Activated naive CD8-positive, alpha-beta T cell (primary cell): ENCODE measurements at regions not wholly inside any gene's neighbourhood (a gene's known extent, or its start where the extent isn't known, plus 50 kb on each side); places are given as distances from the start of the nearest gene placed in this dataset.

Experiments used
- H3K27ac Mint-ChIP-seq: one replicate; pipeline ENCODE4 v1.8.0; 2021; ENCODE audit warnings: mixed read lengths
- H3K27me3 Mint-ChIP-seq: one replicate; pipeline ENCODE4 v1.8.0; 2021; ENCODE audit warnings: mixed read lengths
- H3K36me3 Mint-ChIP-seq: one replicate; pipeline ENCODE4 v1.8.0; 2021; ENCODE audit warnings: mixed read lengths
- H3K4me1 Mint-ChIP-seq: one replicate; pipeline ENCODE4 v1.8.0; 2021; ENCODE audit warnings: low read depth, mixed read lengths
- H3K4me3 Mint-ChIP-seq: one replicate; pipeline ENCODE4 v1.8.0; 2021; ENCODE audit warnings: mild to moderate bottlenecking, mixed read lengths
- H3K9me3 Mint-ChIP-seq: one replicate; pipeline ENCODE4 v1.8.0; 2021; ENCODE audit warnings: low read depth, mixed read lengths

DNA sequence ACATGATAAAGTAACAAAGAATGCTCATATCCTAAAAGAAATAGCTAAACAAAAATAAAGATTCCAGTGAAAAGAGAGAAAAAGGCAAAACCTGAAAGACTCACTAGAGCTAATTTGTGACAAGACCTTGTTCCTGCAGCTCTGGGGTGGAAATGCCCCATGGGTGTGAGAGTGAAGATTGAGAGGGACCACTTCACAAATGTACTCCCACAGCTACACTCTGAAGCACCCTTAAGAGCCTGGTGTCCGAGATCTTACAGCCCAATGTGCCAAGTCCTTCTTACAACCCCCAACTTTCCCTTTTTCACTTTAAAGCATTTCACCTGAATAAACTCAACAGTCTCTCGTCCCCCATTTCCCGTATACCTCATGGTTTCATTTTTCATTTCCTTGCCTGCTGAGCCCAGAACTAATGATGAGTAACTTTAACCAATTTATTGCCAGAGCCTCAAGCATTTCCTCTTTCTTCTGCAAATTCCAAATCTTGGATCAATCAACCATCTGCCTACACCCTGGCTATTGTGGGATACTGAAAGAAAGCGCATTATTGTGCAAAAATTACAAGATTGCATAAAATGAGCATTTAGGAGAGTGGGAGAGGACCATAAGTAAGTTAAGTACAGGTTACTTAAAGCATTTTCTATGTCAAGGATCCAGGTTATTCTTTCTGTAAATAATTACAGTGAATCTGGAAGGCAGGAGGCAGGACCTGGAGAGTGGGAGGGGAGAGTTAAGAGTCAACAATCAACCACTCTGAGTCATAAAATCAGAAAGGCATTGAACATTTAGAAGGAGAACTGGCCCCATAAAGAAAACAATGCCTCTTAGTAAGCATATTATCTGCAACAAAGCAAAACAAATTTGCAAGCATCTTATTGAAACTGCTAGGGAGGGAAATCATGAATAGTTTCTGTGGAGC lies 804.4 kb upstream of the CELF4 start:
- no peaks in the 10 kb centered on the region for H3K27me3 Mint-ChIP-seq
- H3K4me1 Mint-ChIP-seq, result peaks cover 6% of the 10 kb centered on the region
- no peaks in the 10 kb centered on the region for H3K9me3 Mint-ChIP-seq
- no peaks in the 10 kb centered on the region for H3K36me3 Mint-ChIP-seq
- H3K27ac Mint-ChIP-seq, result no peak overlapping the region
- H3K4me3 Mint-ChIP-seq, result no peak overlapping the region

DNA sequence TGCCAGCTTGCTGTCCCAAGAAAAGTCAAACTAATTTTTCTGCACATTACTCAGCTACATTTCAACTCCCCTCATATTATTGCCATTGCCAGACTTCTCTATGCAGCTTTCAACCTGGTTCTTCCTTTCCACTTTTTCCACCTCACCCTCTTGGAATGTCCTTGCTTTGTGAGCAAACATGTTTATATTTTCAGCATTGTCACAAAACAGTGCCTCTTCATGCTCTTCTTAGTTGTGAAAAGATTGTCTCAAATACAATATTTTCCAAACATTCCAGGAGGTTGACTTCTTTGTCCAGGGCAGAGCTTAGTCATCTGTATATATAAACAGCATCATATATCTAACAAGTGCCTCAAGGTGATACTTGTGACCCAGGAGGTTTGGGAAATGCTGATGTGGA lies 803.3 kb upstream of the CELF4 start:
- Mint-ChIP-seq H3K4me1 (peaks cover 6% of the 10 kb centered on the region), H3K4me3 (no peak overlapping the region), H3K27me3 (no peaks in the 10 kb centered on the region), H3K9me3 (no peaks in the 10 kb centered on the region), H3K36me3 (no peaks in the 10 kb centered on the region), H3K27ac (no peak overlapping the region)

DNA sequence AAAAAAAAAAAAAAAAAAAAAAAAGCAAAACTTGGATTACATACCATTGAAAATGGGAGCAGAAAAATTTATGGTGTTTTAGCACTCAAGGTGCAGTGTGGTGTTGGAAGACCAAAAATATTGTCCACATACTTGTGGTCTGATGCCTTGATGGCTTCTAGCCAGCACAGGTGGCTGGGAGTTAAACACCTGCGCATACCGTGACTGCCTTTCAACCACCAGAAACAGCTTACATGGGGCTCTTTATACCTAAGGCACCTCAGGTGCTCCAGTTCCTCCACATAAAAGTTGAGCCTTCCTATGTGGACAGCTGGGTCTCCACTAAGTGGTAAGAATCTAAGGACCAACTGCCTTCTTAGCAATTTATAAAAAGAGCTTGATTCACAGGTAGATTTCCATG lies 802.6 kb upstream of the CELF4 start:
- H3K27ac Mint-ChIP-seq, result no peak overlapping the region
- no peaks in the 10 kb centered on the region for H3K27me3 Mint-ChIP-seq
- H3K9me3 Mint-ChIP-seq, result no peaks in the 10 kb centered on the region
- no peaks in the 10 kb centered on the region for H3K36me3 Mint-ChIP-seq
- peaks cover 6% of the 10 kb centered on the region for H3K4me1 Mint-ChIP-seq
- no peak overlapping the region for H3K4me3 Mint-ChIP-seq

DNA sequence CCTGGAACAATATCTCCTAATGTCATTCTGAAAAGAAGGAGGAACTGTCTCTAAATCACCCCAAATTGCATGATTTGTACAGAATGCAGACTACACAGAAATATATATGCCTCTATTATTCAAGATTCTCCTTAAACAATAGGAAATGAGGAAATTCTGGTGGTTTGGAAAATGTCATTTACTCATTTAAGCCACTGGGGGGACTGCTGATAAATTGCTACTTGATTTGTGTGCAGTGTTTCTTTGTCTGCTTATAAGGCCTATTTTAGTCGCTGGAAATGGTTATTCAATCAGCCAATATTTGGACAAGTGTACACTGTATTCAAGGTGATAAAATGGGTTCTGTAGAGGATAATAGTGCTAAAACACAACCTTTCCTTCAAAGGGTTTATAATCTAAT lies 801.9 kb upstream of the CELF4 start:
- Mint-ChIP-seq H3K9me3 (no peaks in the 10 kb centered on the region), H3K27ac (no peak overlapping the region), H3K4me3 (no peak overlapping the region), H3K36me3 (no peaks in the 10 kb centered on the region), H3K27me3 (no peaks in the 10 kb centered on the region), H3K4me1 (peaks cover 6% of the 10 kb centered on the region)

DNA sequence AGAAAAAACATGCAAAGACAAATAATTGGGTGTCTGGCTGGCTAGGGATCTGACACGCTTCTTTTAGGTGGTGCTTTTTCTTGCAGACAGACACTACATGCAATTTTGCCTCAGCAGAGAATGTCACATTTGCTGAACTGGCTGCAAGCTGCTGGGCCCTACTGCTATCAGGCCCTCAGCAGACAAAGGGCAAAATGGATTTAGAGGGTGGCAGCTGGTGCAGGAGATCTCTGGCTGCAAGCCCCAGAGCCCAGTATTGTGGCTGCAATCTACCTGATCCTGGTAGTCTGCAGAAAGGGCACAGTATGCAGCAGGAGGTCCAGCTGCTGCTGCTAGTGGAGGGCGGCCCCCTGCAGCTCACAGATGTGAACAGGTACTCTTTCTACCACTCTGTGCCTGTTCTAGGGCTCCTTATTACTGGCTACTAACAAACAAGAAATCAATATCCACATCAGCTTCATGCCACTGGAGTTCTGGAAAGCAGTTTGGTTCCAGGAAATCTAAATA lies 796.7 kb upstream of the CELF4 start:
- no peaks in the 10 kb centered on the region for H3K4me1 Mint-ChIP-seq
- no peaks in the 10 kb centered on the region for H3K36me3 Mint-ChIP-seq
- H3K4me3 Mint-ChIP-seq, result no peak overlapping the region
- peaks cover 4% of the 10 kb centered on the region for H3K9me3 Mint-ChIP-seq
- H3K27me3 Mint-ChIP-seq, result no peaks in the 10 kb centered on the region
- no peak overlapping the region for H3K27ac Mint-ChIP-seq

DNA sequence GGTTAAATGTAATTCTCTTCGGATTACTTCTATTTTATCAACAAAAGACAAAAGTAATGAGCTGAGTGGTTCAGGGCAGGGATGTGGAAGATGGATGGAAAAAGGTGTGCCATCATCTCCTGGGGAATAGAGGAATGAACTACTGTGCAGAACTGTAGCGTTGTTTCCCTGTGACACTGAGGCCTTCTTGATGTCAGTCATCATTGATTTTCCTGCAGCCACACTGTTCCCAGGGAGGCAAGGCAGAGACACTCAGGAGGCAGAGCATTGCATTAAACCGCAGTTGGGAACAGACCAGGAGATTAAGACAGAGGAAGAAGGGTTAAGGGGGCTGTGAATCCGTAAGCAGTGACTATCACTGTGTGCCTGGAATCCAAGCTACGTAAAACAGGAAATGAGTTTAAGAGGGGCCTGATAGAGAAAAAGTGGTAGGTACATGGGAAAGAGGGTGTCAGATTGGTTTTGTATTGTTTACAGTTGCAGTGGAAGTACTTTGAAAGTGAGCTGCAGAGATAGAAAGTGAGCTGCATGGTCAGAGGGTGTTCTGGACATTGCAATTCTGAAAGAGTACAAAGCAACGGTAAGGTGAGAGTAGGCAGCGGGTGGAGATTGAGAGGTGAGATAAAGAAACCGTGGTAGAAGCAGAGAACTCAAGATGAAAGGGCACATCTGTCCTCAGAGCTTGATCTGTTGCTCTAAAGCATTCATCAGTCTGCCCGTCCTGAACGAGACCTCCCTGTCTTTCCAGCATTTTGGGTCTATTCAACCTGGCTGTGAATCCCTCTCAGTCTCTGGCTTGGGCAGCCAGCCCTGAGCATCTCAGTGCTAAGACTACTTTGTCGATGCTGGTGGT lies 793.4 kb upstream of the CELF4 start:
- H3K27ac Mint-ChIP-seq, result no peak overlapping the region
- H3K4me1 Mint-ChIP-seq, result no peaks in the 10 kb centered on the region

DNA sequence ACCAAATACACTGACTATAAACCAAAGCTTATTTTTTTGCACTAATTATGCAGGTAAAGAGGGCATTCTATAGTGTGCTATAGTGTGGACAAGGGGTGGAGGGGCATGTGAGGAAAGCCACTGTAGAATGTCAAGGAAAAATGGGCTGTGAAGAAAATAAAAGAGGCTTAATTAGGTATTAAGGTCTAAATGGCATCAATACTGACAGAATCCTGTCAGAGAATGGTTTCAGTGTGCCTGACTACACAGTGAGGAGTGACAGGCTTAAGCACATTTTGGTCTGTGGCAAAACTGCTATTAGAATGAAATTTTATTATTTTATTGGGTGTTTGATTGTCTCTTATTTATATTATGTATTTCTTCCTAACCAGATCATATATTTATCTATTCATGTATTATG lies 787.6 kb upstream of the CELF4 start:
- Mint-ChIP-seq H3K27ac (no peak overlapping the region), H3K4me3 (no peak overlapping the region), H3K4me1 (no peaks in the 10 kb centered on the region), H3K9me3 (peaks cover under 1% of the 10 kb centered on the region), H3K36me3 (no peaks in the 10 kb centered on the region), H3K27me3 (no peaks in the 10 kb centered on the region)

More for the DNA sequence above, 793.4 kb upstream of the CELF4 start:
- no peaks in the 10 kb centered on the region for H3K27me3 Mint-ChIP-seq
- H3K4me3 Mint-ChIP-seq, result no peak overlapping the region
- H3K9me3 Mint-ChIP-seq, result peaks cover 4% of the 10 kb centered on the region
- no peaks in the 10 kb centered on the region for H3K36me3 Mint-ChIP-seq

DNA sequence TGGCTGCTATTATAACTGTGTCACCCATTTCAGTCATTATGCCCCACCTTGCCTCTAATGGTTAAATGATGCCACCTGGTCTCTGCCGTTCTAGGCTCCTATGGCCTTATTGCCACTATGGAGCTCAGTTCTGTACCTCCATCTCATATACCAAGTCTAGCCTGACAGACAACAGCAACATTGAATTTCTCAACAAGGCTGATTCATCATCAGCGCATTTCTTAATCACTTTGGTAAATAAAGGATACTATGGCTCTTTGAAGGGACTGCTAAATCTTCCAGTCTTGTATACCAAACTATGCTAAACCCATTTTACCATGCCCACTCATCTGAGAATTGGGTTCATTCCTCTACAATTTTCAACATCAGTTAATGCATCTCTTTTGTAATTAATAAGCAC lies 784.5 kb upstream of the CELF4 start:
- H3K9me3 Mint-ChIP-seq, result peaks cover 3% of the 10 kb centered on the region
- no peak overlapping the region for H3K27ac Mint-ChIP-seq
- no peaks in the 10 kb centered on the region for H3K27me3 Mint-ChIP-seq
- no peaks in the 10 kb centered on the region for H3K4me1 Mint-ChIP-seq
- H3K4me3 Mint-ChIP-seq, result no peak overlapping the region
- H3K36me3 Mint-ChIP-seq, result no peaks in the 10 kb centered on the region

DNA sequence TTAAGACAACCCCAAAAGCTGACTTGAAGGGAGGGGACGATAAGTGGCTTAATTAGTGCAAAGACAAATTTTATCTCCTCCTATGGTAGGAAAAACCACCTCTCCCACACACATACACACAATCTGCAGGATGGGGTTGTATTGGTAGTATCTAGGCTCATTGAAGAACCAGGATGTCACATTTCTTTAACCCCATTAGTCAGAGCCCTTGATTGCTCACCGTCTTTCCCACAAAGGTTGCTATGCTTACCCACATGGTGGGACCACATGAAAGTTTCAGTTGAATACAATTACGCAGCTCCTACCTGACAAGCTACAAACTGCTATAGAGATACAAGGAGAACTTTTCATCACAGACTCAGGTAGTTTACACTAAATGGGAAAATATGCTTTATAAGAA lies 765.0 kb upstream of the CELF4 start:
- Mint-ChIP-seq H3K9me3 (peaks cover 12% of the 10 kb centered on the region), H3K27ac (no peak overlapping the region), H3K27me3 (no peaks in the 10 kb centered on the region), H3K4me3 (no peak overlapping the region), H3K4me1 (no peaks in the 10 kb centered on the region), H3K36me3 (no peaks in the 10 kb centered on the region)

DNA sequence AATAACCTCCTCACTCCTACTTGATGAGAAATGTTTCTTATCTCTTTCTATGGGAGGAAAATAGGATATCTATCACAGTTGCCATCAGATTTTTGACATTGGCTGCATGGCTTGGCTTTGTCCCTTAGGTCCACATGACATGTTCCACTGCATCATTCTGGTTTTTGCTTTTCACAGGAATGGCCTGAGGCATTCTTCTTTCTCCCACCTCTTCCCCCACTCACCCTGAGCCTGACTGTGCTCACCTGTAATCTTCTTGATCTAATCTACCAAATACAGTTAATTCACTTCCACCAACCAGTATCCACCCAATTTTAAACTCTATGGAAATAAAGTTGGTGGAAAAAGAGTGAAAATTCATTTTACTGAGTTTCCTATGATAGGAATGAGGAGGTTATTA lies 763.5 kb upstream of the CELF4 start:
- H3K4me1 Mint-ChIP-seq, result no peaks in the 10 kb centered on the region
- no peaks in the 10 kb centered on the region for H3K36me3 Mint-ChIP-seq
- H3K4me3 Mint-ChIP-seq, result no peak overlapping the region
- no peak overlapping the region for H3K27ac Mint-ChIP-seq
- H3K9me3 Mint-ChIP-seq, result peaks cover 12% of the 10 kb centered on the region
- no peaks in the 10 kb centered on the region for H3K27me3 Mint-ChIP-seq

DNA sequence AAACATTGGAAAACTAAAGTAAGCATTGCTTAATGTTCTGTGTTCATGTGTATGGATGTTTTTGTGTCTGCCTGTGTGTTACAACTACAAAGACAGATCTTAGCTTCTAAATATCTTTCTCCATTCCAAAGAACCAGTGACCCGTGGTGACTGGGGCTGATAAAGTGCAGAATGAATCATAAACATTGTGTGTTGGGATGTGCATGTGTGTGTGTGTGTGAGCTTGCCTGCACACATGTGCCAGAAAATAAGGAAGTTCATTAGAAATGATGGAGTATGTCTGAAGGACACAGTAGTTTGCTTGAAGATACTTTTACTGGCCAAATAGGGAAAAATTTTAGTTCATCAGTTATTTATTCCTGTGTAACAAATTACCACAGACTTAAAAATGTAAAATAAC lies 756.6 kb upstream of the CELF4 start:
- H3K27ac Mint-ChIP-seq, result no peak overlapping the region
- H3K27me3 Mint-ChIP-seq, result no peaks in the 10 kb centered on the region
- H3K4me1 Mint-ChIP-seq, result no peaks in the 10 kb centered on the region
- no peaks in the 10 kb centered on the region for H3K36me3 Mint-ChIP-seq
- H3K4me3 Mint-ChIP-seq, result no peak overlapping the region
- H3K9me3 Mint-ChIP-seq, result no peaks in the 10 kb centered on the region

DNA sequence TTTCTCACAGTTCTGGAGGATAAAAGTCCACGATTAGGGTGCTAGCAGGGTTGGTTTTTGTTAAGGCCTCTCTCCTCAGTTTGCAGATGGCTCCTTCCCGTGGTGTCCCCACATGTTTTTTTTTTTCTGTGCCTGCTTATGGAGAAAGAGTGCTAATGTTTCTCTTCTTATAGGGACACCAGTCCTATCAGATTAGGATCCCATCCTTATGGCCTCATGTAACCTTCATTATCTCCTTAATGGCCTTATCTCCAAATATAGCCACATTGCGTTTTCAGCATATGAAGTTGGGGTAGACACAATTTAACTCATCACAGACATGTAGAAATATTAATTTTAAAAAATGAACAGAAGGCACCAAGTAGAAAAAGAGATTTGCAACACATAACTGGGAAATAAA lies 755.7 kb upstream of the CELF4 start:
- Mint-ChIP-seq H3K4me3 (no peak overlapping the region), H3K9me3 (no peaks in the 10 kb centered on the region), H3K27me3 (no peaks in the 10 kb centered on the region), H3K27ac (no peak overlapping the region), H3K4me1 (no peaks in the 10 kb centered on the region), H3K36me3 (no peaks in the 10 kb centered on the region)

DNA sequence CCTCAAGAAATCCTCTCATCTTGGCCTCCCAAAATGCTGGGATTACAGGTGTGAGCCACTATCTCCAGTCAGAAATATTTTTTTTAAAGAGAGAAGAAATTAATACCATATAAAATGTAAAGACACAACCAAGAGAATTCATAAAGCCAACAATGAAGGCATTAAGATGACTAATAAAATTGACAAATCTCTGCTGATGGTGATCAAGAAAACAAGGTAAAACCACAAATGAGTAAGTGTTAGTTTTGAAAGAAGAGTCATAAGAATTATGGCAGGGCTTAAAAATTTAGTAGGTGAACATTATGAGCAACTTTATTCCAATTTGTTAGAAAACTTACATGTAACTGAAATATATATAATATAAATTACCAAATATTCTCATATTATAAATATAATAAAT lies 752.8 kb upstream of the CELF4 start:
- no peaks in the 10 kb centered on the region for H3K36me3 Mint-ChIP-seq
- no peak overlapping the region for H3K4me3 Mint-ChIP-seq
- no peak overlapping the region for H3K27ac Mint-ChIP-seq
- no peaks in the 10 kb centered on the region for H3K27me3 Mint-ChIP-seq
- no peaks in the 10 kb centered on the region for H3K9me3 Mint-ChIP-seq
- no peaks in the 10 kb centered on the region for H3K4me1 Mint-ChIP-seq

DNA sequence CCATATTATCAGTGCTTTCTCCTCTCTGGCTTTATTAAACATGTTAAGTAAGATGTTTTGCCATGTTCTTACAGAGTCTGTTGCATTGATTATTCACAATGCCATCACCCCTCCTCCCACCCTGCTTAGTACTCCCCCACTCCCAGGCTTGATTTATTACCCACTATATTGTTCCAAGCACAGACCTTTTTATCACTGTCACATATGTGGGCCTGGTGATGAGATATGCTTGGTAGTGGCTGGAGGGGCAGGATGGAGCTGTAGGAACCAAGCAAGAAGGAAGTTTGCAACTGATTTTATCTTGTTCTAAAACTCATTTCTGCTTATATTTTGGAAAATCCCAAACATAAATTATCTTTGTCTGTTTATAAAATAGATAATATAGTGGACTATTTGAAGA lies 748.2 kb upstream of the CELF4 start:
- no peak overlapping the region for H3K27ac Mint-ChIP-seq
- no peaks in the 10 kb centered on the region for H3K4me1 Mint-ChIP-seq
- H3K4me3 Mint-ChIP-seq, result no peak overlapping the region
- no peaks in the 10 kb centered on the region for H3K27me3 Mint-ChIP-seq
- H3K36me3 Mint-ChIP-seq, result no peaks in the 10 kb centered on the region
- no peaks in the 10 kb centered on the region for H3K9me3 Mint-ChIP-seq

DNA sequence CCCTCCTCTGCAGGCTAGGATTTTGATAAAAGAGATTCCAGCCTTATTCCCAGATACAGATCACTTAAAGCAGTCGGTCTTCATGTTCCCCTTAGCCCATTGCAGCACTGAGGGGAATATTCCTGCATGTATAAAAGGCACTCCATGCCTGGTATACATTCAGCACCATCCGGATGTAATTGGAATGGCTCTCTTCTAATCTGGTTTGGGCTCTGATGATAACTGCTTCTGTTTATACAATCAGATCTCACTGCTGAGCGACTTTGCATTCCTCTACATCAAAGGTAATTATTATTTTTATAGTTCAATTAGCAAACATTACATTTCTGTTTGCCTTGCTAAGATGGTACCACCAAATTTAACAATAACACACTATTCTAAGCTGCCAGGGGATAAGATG lies 746.9 kb upstream of the CELF4 start:
- no peaks in the 10 kb centered on the region for H3K9me3 Mint-ChIP-seq

More for the DNA sequence above, 746.9 kb upstream of the CELF4 start:
- no peaks in the 10 kb centered on the region for H3K27me3 Mint-ChIP-seq
- no peak overlapping the region for H3K27ac Mint-ChIP-seq
- H3K4me3 Mint-ChIP-seq, result no peak overlapping the region
- no peaks in the 10 kb centered on the region for H3K4me1 Mint-ChIP-seq
- no peaks in the 10 kb centered on the region for H3K36me3 Mint-ChIP-seq
